ENCODE measurements at regions not wholly inside any gene's neighbourhood (a gene's known extent, or its start where the extent isn't known, plus 50 kb on each side); places are given as distances from the start of the nearest gene placed in this dataset.

GRCh38 chr7:95718577-95719410 is 53.6 kb upstream of the DYNC1I1 start:
- H3K9ac ChIP-seq (ENCODE audit: low read depth, low read length) = no peak overlapping the region
- H3K36me3 ChIP-seq (ENCODE audit: insufficient read depth, low read length) = no peaks in the 10 kb centered on the region
- no peaks in the 10 kb centered on the region for H3K4me1 ChIP-seq (ENCODE audit: insufficient read depth, low read length)
- H3K9me3 ChIP-seq (ENCODE audit: control insufficient read depth, insufficient read depth, low read length) = no peaks in the 10 kb centered on the region

GRCh38 chr7:95716357-95717122 is 55.8 kb upstream of the DYNC1I1 start:
- H3K4me1 ChIP-seq (ENCODE audit: insufficient read depth, low read length) = no peaks in the 10 kb centered on the region
- no peaks in the 10 kb centered on the region for H3K9me3 ChIP-seq (ENCODE audit: control insufficient read depth, insufficient read depth, low read length)
- no peak overlapping the region for H3K9ac ChIP-seq (ENCODE audit: low read depth, low read length)
- no peaks in the 10 kb centered on the region for H3K36me3 ChIP-seq (ENCODE audit: insufficient read depth, low read length)

GRCh38 chr7:95715274-95715673 is 57.1 kb upstream of the DYNC1I1 start:
- no peaks in the 10 kb centered on the region for H3K9me3 ChIP-seq (ENCODE audit: control insufficient read depth, insufficient read depth, low read length)
- no peaks in the 10 kb centered on the region for H3K36me3 ChIP-seq (ENCODE audit: insufficient read depth, low read length)
- no peak overlapping the region for H3K9ac ChIP-seq (ENCODE audit: low read depth, low read length)

GRCh38 chr7:95710711-95711110 is 61.6 kb upstream of the DYNC1I1 start:
- Histone ChIP-seq H3K9me3 (ENCODE audit: control insufficient read depth, insufficient read depth, low read length) (no peaks in the 10 kb centered on the region; the same call in 1 of the 2 replicates), H3K9ac (ENCODE audit: low read depth, low read length) (no peak overlapping the region), H3K36me3 (ENCODE audit: insufficient read depth, low read length) (no peaks in the 10 kb centered on the region), H3K4me1 (ENCODE audit: insufficient read depth, low read length) (no peaks in the 10 kb centered on the region)

More at GRCh38 chr7:95715274-95715673, 57.1 kb upstream of the DYNC1I1 start:
- no peaks in the 10 kb centered on the region for H3K4me1 ChIP-seq (ENCODE audit: insufficient read depth, low read length)

DNA sequence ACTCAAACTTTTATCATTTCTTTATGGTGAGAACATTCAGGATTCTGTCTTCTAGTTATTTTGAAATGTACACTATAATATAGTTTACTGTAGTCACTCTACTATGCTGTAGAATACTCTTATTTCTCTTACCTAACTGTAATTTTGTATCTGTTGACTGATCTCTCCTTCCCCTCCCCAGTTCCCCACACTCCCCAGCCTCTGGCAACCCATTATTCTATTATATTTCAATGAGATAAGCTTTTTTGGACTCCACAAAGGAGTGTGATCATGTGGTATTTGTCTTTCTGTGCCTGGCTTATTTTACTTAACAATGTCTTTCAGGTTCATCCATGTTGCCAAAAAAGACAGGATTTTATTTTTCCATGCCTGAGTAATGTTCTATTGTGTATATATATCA is 71.4 kb upstream of the DYNC1I1 start:
- H3K36me3 ChIP-seq (ENCODE audit: insufficient read depth, low read length) = no peaks in the 10 kb centered on the region
- no peaks in the 10 kb centered on the region for H3K4me1 ChIP-seq (ENCODE audit: insufficient read depth, low read length)
- no peak overlapping the region for H3K9ac ChIP-seq (ENCODE audit: low read depth, low read length)
- no peaks in the 10 kb centered on the region for H3K9me3 ChIP-seq (ENCODE audit: control insufficient read depth, insufficient read depth, low read length)

DNA sequence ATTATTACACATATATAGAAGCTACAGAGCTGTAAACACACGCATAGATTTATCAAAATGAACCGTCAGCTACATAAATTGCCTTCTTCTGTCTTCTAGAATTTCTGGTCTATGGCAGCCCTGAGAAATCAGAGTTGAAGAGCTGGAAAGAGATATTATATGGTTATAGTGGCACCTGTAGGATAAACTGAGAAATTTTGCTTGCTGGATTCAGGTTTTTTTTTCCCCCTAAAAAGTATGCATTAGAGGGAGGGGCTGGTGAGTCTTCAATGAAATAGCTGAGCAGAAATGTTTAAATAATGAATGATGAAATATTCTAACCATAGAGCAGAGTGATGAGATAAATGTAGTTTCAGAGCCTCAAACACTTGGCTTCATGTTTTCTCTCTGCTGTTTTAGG is 78.0 kb upstream of the DYNC1I1 start:
- Histone ChIP-seq H3K9ac (ENCODE audit: low read depth, low read length) (no peak overlapping the region), H3K4me1 (ENCODE audit: insufficient read depth, low read length) (no peaks in the 10 kb centered on the region), H3K36me3 (ENCODE audit: insufficient read depth, low read length) (no peaks in the 10 kb centered on the region), H3K9me3 (ENCODE audit: control insufficient read depth, insufficient read depth, low read length) (no peaks in the 10 kb centered on the region)

DNA sequence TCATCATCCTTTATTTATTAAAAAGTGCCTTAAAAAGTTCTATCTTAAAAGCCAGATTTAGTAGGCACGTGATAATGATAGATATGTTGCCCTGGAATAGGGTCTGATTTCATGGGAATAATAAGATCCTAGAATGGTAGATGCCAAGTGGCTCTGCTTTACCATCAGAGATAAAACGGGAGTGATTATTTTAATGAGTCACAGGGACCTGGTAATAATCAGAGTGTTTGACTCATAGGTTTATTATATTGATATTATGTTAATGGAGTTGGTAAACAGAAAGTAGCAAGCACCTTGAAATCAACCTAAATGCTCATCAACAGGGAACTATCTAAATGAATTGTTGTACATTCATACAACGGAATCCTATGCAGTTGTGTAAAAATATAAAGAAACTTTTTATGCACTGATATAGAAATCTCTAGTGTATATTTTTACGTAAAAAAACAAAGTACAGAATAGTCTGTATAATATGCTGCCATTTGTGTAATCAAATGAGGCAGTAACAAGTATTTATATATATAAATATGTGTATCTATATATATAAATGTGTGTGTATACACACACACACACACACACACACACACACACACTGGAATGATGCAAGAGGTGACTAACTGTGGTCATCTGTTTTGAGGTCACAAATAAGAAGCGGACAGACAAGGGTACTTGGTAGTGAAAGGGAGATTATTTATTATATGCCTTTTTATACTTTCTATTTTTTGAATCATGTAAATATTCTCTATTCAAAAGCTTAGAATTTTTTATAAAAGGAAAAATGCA is 78.6 kb upstream of the DYNC1I1 start:
- H3K9ac ChIP-seq (ENCODE audit: low read depth, low read length) = no peak overlapping the region
- H3K4me1 ChIP-seq (ENCODE audit: insufficient read depth, low read length) = no peaks in the 10 kb centered on the region
- no peaks in the 10 kb centered on the region for H3K36me3 ChIP-seq (ENCODE audit: insufficient read depth, low read length)
- H3K9me3 ChIP-seq (ENCODE audit: control insufficient read depth, insufficient read depth, low read length) = no peaks in the 10 kb centered on the region

DNA sequence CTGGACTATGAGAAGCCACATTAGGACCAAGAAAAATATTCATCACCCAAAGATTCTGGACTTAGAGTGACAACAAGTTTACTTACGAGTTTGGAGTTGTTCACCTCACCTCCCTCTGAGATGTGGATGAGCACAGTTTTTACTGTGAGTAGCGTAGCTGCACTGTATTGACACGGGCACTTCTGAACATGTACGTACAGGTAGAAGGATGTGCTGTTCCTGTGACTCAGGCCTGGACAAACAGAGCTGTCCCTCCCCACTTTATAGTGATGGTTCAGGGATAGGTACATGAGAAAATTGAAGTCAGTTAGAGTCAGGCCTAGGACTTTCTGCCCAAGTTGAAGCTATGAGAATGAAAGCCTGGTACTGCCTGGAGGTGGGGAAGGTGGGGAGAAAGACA is 80.9 kb upstream of the DYNC1I1 start:
- Histone ChIP-seq H3K9ac (ENCODE audit: low read depth, low read length) (no peak overlapping the region), H3K4me1 (ENCODE audit: insufficient read depth, low read length) (no peaks in the 10 kb centered on the region), H3K36me3 (ENCODE audit: insufficient read depth, low read length) (no peaks in the 10 kb centered on the region), H3K9me3 (ENCODE audit: control insufficient read depth, insufficient read depth, low read length) (no peaks in the 10 kb centered on the region)

DNA sequence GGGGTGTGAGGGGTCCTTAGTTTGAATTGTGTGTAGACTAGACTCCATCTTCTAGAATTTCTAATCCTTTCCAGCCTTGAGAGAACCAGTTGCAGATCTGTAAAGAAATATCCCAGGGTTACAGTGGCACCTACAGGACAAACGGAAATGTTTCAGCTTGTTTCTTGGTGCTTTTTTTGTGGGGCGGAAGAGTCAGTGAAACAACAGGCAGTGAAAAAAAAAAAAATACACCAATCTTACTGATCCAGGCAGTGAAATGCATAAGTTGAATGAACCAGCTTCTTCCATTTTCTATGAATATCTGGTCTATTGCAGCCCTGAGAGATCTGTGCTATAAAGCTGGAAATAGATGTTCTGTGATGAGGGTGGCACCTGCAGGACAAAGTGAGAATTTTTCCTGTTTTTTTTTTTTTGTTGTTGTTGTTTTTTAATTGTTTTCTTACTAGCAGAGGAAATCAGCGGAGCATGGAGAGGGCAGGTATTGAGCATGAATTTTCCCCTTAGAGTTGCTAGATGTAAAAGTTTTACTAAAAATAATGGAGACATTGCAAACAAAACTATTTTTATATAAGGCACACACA is 81.9 kb upstream of the DYNC1I1 start:
- H3K36me3 ChIP-seq (ENCODE audit: insufficient read depth, low read length) = no peaks in the 10 kb centered on the region
- peak overlapping the region; percentile 22; the same call in 1 of the 2 replicates for H3K9ac ChIP-seq (ENCODE audit: low read depth, low read length)
- H3K4me1 ChIP-seq (ENCODE audit: insufficient read depth, low read length) = no peaks in the 10 kb centered on the region
- no peaks in the 10 kb centered on the region for H3K9me3 ChIP-seq (ENCODE audit: control insufficient read depth, insufficient read depth, low read length)

DNA sequence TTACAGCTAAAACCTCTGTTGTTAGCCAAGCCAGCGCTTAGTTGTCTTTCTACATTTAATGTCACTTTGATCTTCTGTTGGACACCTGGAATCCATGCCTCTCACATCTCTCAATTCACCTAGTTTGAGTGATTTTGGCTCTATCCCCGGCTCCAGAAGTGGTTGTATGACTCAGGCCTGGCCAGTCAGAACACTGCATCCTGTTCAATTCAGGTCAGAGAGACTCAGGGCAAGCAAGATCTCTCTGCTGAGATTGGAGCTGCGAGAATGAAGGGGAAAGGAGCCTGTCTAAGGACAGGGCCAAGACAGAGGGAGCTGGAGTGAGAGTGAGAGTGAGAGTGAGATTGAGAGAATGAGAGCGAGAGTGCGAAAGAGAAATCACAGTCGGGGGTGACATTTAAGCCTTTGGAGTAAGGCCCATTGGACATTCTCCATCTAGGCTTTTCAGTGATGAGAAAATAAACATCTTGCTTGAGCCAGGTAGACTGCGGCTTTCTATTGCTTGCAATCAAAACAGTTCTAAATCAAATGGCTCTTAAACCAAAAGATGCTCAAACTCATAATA is 83.3 kb upstream of the DYNC1I1 start:
- Histone ChIP-seq H3K36me3 (ENCODE audit: insufficient read depth, low read length) (no peaks in the 10 kb centered on the region), H3K4me1 (ENCODE audit: insufficient read depth, low read length) (no peaks in the 10 kb centered on the region), H3K9me3 (ENCODE audit: control insufficient read depth, insufficient read depth, low read length) (no peaks in the 10 kb centered on the region), H3K9ac (ENCODE audit: low read depth, low read length) (no peak overlapping the region)

DNA sequence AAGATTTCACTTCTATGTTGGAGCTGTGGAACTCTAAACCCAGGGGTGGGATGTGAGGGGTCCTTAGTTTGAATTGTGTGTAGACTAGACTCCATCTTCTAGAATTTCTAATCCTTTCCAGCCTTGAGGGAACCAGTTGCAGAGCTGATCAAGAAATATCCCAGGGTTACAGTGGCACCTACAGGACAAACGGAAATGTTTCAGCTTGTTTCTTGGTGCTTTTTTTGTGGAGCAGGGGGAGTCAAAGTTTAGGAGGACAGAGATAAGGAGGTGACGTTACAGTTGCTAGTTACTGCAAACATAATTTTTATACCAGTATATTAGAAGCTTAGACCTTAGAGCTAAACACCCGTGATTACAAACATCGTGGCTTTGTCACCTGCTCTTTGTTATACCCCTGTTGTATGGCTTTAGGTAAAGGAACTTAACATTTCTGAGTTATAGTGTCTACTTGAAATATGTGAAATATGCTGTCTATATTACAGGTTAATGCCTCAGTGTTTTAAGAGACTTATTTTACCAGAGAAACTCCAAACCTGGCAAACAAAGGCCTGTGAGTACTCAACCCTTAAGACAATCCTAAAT is 84.5 kb upstream of the DYNC1I1 start:
- H3K9me3 ChIP-seq (ENCODE audit: control insufficient read depth, insufficient read depth, low read length) = no peaks in the 10 kb centered on the region
- H3K4me1 ChIP-seq (ENCODE audit: insufficient read depth, low read length) = no peaks in the 10 kb centered on the region
- no peaks in the 10 kb centered on the region for H3K36me3 ChIP-seq (ENCODE audit: insufficient read depth, low read length)
- no peak overlapping the region for H3K9ac ChIP-seq (ENCODE audit: low read depth, low read length)

- Histone ChIP-seq H3K9me3 (ENCODE audit: control insufficient read depth, insufficient read depth, low read length) (no peaks in the 10 kb centered on the region), H3K4me1 (ENCODE audit: insufficient read depth, low read length) (no peaks in the 10 kb centered on the region), H3K36me3 (ENCODE audit: insufficient read depth, low read length) (no peaks in the 10 kb centered on the region), H3K9ac (ENCODE audit: low read depth, low read length) (no peak overlapping the region)
These were observed 86.2 kb upstream of the DYNC1I1 start for GRCh38 chr7:95686109-95686508.

DNA sequence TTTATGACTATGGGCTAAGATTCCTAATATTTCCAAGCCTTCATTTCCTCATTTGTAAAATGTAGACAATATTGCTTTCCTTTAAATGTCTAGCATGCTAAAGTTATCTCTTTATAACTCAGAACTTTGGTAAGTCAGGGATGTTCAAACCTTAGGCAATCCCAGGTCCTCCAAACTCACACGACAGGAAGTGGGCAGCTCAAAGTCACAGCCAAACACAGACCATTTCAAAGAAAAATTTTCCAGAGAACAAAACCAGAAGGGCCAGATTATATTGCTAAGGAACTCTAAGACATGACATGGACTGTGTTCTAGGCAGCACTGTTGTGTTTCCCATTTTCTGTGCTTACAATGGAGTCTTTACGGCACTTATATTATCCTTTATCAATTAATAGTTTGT is 87.8 kb upstream of the DYNC1I1 start:
- H3K4me1 ChIP-seq (ENCODE audit: insufficient read depth, low read length) = no peaks in the 10 kb centered on the region
- no peak overlapping the region for H3K9ac ChIP-seq (ENCODE audit: low read depth, low read length)
- no peaks in the 10 kb centered on the region for H3K9me3 ChIP-seq (ENCODE audit: control insufficient read depth, insufficient read depth, low read length)
- H3K36me3 ChIP-seq (ENCODE audit: insufficient read depth, low read length) = no peaks in the 10 kb centered on the region

- H3K36me3 ChIP-seq (ENCODE audit: insufficient read depth, low read length) = no peaks in the 10 kb centered on the region
- H3K4me1 ChIP-seq (ENCODE audit: insufficient read depth, low read length) = no peaks in the 10 kb centered on the region
- H3K9ac ChIP-seq (ENCODE audit: low read depth, low read length) = no peak overlapping the region
- H3K9me3 ChIP-seq (ENCODE audit: control insufficient read depth, insufficient read depth, low read length) = no peaks in the 10 kb centered on the region
These were observed 87.7 kb upstream of the PDK4 start for GRCh38 chr7:95684037-95684436.
